Left forelimb (tissue), 1 donor: ENCODE measurements at regions not wholly inside any gene's neighbourhood (a gene's known extent, or its start where the extent isn't known, plus 50 kb on each side); places are given as distances from the start of the nearest gene placed in this dataset.
A peak's percentile ranks its signal among the peaks of the same experiment; 100 is the strongest.
"Not testable (repeated sequence)": the region's sequence is repeated elsewhere in the genome, so short reads cannot be mapped to it uniquely, and the experiment has no call there.

Source experiments
- DNase-seq: peaks from one replicate; pipeline ENCODE4 v3.0.0-alpha.2; 2018; ENCODE audit warnings: low spot score

- DNase-seq = no peak
Observed at GRCh38 chr7:131726686-131727085, 170.3 kb upstream of the PODXL start.

- no peak for DNase-seq
Observed at GRCh38 chr7:131726031-131726430, 169.6 kb upstream of the PODXL start.

- DNase-seq = no peak
Observed at GRCh38 chr7:131724776-131725345, 168.4 kb upstream of the PODXL start.

GRCh38 chr7:131723926-131724325 lies 167.5 kb upstream of the PODXL start:
- no peak for DNase-seq

- DNase-seq = no peak
Observed at GRCh38 chr7:131722371-131722770, 165.9 kb upstream of the PODXL start.

GRCh38 chr7:131721660-131722059 lies 165.2 kb upstream of the PODXL start:
- no peak for DNase-seq

GRCh38 chr7:131720703-131721102 lies 164.3 kb upstream of the PODXL start:
- no peak for DNase-seq

- DNase-seq = no peak
Observed at GRCh38 chr7:131717181-131717580, 160.8 kb upstream of the PODXL start.

GRCh38 chr7:131699323-131699722 lies 142.9 kb upstream of the PODXL start:
- DNase-seq = no peak

GRCh38 chr7:131692131-131692960 lies 135.9 kb upstream of the PODXL start:
- DNase-seq = no peak

- DNase-seq = no peak
Observed at GRCh38 chr7:131691454-131692130, 135.2 kb upstream of the PODXL start.

- no peak for DNase-seq
Observed at GRCh38 chr7:131690441-131690840, 134.0 kb upstream of the PODXL start.

GRCh38 chr7:131689662-131690234 lies 133.3 kb upstream of the PODXL start:
- DNase-seq = no peak

- peak; percentile 78 for DNase-seq
Observed at GRCh38 chr7:131688738-131689661, 132.6 kb upstream of the PODXL start.

- no peak for DNase-seq
Observed at GRCh38 chr7:131687296-131687695, 130.9 kb upstream of the PODXL start.

GRCh38 chr7:131686833-131687232 lies 130.4 kb upstream of the PODXL start:
- no peak for DNase-seq

GRCh38 chr7:131683536-131684125 lies 127.2 kb upstream of the PODXL start:
- DNase-seq = no peak

GRCh38 chr7:131681961-131682360 lies 125.5 kb upstream of the PODXL start:
- DNase-seq = no peak

- DNase-seq = not testable (repeated sequence)
Observed at GRCh38 chr7:131679071-131679470, 122.6 kb upstream of the PODXL start.

- DNase-seq = not testable (repeated sequence)
Observed at GRCh38 chr7:131676850-131677249, 120.4 kb upstream of the PODXL start.

GRCh38 chr7:131674131-131674530 lies 117.7 kb upstream of the PODXL start:
- no peak for DNase-seq
